ENCODE measurements at regions not wholly inside any gene's neighbourhood (a gene's known extent, or its start where the extent isn't known, plus 50 kb on each side); places are given as distances from the start of the nearest gene placed in this dataset.
"Not testable (repeated sequence)": the region's sequence is repeated elsewhere in the genome, so short reads cannot be mapped to it uniquely, and the experiment has no call there.

DNA sequence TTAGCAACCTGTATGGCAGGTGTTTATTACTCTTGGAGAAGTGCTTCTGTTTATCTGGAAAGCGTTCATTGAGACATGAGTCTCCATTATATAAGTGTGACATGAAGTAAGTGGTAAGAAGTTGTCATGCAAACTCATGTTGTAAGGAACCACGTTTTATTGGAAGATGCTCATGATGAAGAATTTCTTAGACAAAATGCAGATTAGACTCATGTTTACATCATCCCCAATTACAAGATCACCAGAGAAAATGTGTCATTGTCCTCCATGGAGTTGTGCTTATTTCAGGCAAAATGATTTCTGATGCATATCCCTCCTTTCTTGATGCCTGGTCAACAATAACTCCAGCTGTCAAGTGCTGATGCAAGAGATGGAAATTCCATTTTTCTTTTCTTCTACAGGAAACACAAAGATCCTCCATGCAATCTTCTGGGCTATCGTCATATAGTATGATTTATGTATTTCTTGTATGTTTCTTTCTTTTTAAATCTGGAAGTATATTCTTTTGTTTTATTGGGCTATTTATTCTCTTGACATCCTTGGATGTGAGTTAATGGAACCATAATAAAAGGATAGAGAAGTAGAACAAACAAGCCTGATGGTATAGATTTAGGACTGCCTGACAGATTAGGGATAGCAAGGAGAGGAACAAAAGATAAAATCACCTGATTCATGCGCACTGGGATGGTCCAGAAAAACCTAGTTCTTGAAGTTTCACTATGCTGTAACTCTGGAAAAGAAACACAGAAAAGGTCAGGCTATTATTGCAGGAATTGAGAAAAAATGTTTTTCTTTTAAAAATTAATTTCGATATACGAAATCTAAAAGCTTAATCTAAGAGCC lies 50.7 kb upstream of the DIAPH3 start:
- DNase-seq (ENCODE audit: low read depth in 2 of 2), result no peak

- no peak for DNase-seq (ENCODE audit: low read depth in 2 of 2)
These were observed 56.3 kb upstream of the DIAPH3 start for GRCh38 chr13:60220072-60220471.

- DNase-seq (ENCODE audit: low read depth in 2 of 2), result no peak
These were observed 57.9 kb upstream of the DIAPH3 start for GRCh38 chr13:60221581-60221980.

DNA sequence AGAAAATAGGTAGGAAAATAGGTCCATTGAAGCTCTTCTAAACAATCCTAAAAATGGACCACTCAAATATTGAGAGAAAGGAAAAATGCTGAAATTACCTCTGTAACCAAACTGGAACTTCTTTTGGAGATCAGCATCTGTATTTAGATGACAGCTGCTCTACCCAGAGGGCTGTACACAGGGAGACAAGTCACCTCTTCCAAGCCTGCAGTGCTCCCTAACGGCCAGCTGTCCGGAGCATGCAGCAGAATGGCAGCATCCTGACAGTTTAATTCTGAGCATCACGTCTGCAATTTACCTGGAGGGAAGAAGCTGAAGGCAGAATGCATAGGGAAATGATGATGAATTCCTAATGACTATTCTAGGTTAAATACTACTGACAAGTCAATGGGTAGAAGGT lies 62.8 kb upstream of the DIAPH3 start:
- DNase-seq (ENCODE audit: low read depth in 2 of 2), result no peak

DNA sequence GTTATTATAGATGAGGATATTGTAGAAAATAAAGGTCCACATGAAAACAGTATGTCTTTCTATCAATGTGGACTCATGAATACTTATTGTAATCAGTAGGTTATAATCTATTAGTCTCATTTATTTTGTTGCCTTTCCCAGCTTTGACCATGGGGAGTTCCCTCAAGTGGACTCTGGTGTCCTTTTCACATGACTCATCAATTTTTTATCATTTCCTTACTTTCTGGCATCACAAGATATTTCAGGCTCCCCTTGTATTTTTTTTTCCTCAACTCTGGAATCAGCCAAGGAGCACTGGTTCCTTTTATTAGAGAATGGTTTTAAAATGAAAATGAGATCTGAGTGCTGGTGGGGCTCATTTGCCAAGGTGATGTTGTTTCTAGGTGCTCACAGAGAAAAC lies 63.4 kb upstream of the DIAPH3 start:
- no peak for DNase-seq (ENCODE audit: low read depth in 2 of 2)

GRCh38 chr13:60229708-60230272 lies 66.1 kb upstream of the DIAPH3 start:
- no peak for DNase-seq (ENCODE audit: low read depth in 2 of 2)

DNA sequence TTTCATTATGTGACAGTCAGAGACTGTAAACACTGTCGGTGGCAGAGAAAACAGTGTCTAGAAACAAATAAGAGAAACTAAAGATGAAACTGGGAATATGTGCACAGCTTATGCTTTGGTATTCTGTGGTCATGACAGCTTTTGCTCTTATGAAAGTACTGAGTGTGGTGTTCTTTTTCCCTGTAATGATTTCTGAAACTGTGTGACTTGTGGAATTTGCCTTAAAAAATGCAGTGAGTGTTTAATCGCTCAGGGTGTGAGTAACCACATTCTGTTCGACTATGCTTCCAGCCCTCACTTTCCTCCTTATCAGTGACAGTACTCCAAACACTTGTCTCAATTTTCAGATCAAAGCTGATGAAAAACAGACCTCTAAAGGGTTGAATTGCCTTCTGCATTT lies 66.9 kb upstream of the DIAPH3 start:
- no peak for DNase-seq (ENCODE audit: low read depth in 2 of 2)

DNA sequence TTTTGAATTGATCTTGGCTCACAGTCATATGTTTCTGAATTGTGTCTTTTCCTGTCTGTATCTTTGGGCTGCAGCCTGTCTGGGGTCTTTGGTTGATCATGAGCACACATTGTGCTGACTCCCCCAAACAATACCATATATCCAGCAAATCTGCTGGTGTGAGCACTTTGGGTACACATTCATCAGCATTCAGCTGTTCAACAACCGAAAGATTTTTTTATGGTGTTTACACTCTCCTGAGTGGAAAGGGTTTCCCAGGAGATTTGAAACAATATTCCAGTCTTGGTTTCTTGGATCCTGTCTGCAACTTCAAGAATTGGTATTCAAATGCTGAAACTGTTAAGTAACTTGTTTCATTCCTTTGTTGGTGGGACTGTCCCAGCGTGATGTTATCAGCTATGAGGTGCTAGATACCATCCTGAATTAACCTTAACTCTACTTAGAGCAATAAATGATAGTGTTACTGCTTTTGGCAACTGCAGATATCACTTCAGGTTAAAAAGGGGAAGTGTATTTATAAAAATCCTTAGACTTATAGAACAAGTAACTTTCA lies 78.4 kb upstream of the DIAPH3 start:
- no peak for DNase-seq (ENCODE audit: low read depth in 2 of 2)

DNA sequence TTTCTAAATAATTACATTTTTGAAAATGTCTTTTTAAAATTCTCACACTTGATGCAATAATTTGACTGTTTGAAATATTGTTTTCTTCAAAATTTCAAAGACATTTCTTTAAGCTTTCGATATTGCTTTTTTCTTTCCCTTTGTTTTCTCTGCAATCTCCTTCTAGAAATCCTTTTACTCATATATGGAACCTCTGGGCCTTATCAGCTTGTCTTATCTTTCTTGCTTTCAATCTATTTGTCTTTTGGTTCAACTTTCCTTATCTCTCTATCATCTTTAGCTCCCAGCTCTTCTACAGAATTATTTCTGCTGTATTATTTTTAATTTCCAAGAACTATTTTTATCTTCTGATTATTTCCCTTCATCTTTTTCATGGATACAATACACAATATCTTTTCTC lies 80.7 kb upstream of the DIAPH3 start:
- DNase-seq (ENCODE audit: low read depth in 2 of 2), result no peak

GRCh38 chr13:60251419-60251818 lies 87.7 kb upstream of the DIAPH3 start:
- DNase-seq (ENCODE audit: low read depth in 2 of 2), result not testable (repeated sequence)

GRCh38 chr13:60258349-60258748 lies 94.6 kb upstream of the DIAPH3 start:
- no peak for DNase-seq (ENCODE audit: low read depth in 2 of 2)

- no peak for DNase-seq (ENCODE audit: low read depth in 2 of 2)
These were observed 96.7 kb upstream of the DIAPH3 start for GRCh38 chr13:60260440-60260839.

GRCh38 chr13:60261432-60262351 lies 98.0 kb upstream of the DIAPH3 start:
- DNase-seq (ENCODE audit: low read depth in 2 of 2), result no peak

DNA sequence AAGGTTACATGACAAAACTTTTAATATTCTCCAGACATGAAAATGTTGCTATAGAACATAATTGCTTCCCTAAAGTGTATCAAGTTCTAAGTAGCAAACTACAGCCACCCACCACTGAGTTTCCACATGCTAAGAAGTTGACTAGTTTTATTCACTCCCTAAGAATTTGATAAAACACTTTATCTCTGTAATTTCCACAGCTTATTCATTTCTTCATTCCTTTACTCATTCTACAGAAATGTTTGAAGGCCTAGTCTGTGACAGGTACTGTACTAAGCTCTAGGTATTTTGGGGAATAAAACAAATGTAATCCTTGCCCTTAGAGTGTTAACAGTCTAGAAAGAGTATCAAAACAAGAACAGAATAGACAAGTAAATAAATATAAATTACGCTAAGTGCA lies 101.8 kb upstream of the DIAPH3 start:
- DNase-seq (ENCODE audit: low read depth in 2 of 2), result no peak

DNA sequence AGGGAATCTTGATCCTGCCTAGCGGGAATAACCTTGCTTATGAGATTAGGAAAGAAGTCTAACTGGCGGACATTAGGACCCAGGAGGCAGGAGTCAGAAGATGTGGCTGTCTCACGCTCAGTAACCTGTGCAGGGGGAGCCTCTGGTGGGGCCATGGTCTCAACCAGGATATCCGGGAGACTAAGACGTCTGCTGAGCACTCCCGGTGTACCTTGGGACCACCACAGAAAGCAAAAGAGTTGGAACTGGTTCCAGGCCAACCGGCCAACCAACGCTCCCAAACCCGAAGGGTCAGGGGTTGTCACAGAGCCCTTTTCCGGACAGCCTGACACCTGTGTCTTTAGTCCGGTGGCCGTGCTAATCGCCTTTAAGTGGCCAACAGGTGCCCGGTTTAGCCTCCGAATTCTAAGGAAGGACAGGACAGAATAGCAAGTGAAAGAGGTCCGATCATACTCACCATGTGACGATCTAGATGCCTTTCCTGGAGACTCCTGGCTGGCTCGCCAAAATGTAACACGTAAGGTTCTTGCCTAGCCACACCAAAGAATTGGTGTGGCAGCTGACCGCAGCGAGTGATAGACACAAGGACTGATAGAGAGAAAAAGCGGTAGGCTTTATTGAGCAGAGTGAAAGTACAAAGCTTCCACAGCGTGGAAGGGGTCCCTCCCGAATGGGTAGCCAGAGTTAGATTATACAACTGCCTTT lies 103.9 kb upstream of the DIAPH3 start:
- DNase-seq (ENCODE audit: low read depth in 2 of 2), result peak in 1 of 2 donors; percentile 5

GRCh38 chr13:60268203-60268555 lies 104.5 kb upstream of the DIAPH3 start:
- DNase-seq (ENCODE audit: low read depth in 2 of 2), result no peak

DNA sequence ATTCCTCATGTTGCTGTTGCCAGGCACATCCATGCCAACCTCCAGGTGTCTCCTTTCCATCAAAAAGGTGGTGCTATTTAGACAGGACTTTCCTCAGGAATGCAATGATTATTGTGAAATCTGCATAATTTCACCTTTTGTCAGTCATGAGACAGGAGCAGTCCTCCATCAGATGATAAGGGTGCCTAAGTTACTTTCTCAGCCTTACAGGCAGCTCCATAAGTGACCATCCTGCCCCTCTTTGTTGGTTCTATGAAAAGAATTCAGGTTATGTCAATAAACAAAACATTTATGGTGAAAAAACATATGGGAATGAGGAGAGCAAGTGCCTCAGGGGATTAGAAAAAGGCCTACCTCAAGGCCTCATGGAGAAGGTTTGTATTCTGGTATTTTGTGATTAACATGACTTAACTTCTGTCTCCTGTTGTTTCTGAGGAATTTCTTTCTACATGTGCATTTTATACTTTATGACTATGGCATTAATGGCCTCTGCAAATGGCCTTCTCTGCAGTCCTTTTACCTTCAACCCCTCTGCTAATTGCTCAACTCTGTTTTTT lies 110.3 kb upstream of the DIAPH3 start:
- no peak for DNase-seq (ENCODE audit: low read depth in 2 of 2)

DNA sequence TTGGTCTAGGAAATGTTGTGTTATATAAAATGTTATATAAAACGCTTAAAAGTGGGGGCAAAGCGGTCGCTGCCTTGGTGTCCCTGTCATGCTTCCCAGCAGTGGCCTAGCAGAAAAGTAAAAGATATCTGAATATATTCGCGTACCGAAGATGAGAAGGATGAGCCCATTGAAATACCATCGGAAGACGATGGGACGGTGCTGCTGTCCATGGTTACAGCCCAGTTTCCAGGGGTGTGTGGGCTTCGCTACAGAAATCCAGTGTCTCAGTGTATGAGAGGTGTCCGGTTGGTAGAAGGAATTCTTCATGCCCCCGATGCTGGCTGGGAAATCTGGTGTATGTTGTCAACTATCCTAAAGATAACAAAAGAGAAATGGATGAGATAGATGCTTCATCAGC lies 110.9 kb upstream of the DIAPH3 start:
- no peak for DNase-seq (ENCODE audit: low read depth in 2 of 2)

DNA sequence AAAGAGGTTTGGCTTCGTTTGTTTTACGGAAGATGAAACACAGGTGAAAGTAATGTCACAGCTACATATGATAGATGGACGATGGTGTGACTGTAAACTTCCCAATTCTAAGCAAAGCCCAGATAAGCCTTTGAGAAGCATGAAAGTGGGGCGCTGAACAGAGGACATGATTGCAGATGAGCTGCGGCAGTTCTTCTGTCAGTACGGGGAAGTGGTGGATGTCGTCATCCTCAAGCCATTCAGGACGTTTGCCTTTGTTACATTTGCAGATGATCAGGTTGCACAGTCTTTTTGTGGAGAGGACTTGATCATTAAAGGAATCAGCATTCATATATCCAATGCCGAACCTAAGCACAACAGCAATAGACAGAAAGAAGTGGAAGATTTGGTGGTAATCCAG lies 111.5 kb upstream of the DIAPH3 start:
- no peak for DNase-seq (ENCODE audit: low read depth in 2 of 2)

DNA sequence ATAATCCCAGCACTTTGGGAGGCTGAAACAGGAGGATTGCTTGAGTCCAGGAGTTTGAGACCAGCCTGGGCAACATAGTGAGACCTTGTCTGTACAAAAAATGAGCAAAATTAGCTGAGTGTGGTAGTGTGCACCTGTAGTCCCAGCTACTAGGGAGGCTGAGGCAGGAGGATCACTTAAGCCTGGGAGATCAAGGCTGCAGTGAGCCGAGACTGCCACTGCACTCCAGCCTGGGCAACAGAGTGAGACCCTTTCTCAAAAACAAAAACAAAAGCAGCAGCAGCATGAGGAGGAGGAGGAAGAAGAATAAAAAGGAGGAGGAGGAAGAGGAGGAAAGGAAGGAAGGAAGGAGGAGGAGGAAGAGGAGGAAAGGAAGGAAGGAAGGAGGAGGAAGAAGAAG lies 116.5 kb upstream of the TDRD3 start:
- DNase-seq (ENCODE audit: low read depth in 2 of 2), result not testable (repeated sequence)

- no peak for DNase-seq (ENCODE audit: low read depth in 2 of 2)
These were observed 114.8 kb upstream of the TDRD3 start for GRCh38 chr13:60282186-60282585.
